ENCODE measurements at regions not wholly inside any gene's neighbourhood (a gene's known extent, or its start where the extent isn't known, plus 50 kb on each side); places are given as distances from the start of the nearest gene placed in this dataset.

DNA sequence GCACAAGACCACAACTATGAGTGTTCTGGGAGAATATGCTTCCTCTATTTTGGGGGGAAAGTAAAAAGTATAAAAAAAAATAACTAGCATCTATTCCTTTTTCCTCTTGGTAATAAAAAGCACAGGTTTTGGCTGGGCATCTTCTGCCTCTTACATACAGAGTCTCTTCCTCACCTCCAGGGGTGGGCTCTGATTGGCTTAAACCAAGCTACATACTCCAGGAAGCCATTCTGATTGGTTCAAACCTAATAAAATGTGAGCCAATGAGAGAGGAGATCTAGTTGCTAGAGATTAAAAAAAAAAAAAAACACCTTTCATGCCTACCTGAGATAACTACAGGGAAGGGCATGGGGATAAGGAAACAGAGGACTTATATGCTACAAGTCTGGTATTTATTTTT is 365.9 kb upstream of the ERCC4 start:
- no peak for DNase-seq

DNA sequence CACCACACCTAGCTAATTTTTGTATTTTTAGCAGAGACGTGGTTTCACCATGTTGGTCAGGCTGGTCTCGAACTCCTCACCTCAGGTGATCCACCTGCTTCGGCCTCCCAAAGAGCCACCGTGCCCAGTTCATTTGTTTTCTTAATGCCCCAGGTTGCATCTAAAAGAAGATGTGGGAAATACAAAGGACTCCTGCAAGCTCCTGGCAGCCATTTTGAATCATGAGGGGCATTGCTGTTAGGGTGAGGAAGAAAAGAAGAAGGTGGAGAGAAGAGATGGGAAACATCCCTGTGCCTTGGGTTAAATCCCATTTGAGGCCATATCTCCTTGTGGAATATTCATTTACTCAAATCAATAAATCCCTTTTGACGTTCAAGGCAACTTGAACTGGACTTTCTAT is 365.3 kb upstream of the ERCC4 start:
- DNase-seq: no peak

DNA sequence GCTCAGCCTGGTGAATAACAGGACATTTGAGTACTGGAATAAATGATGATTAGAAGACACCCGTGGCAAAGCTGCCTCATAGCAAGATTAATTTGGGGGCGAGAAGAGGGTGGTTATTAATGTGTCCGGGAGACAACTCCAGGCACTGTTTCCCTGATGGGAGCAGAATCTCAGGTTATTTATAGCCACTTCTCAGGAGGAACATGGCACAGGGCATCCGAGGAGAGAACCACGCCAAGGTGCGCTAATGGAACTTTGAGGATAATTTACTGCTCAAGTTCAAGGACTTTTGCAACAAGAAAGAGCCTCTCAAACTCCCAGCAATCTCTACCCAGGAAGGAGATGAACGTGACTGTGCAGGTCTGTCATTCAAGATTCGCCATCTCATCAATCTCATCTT is 362.5 kb upstream of the ERCC4 start:
- DNase-seq: no peak

DNA sequence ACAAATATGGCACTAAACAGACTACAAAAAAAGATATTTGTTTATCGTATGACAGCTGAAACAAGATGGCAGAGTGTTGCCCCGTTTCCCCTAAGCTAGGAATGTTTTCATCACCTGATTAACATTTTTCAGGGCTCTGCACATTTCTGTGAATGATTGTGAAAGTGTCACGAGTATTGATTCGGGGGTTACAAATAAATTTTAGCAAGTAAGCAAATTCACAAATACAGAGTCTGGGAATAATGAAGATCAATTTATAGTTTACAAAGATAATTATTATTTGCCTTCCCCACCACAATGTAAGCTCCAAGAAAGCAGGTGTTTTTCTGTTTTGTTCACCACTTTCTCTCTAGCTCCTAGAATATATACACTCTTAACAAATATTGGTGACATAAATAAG is 361.2 kb upstream of the ERCC4 start:
- no peak for DNase-seq

DNA sequence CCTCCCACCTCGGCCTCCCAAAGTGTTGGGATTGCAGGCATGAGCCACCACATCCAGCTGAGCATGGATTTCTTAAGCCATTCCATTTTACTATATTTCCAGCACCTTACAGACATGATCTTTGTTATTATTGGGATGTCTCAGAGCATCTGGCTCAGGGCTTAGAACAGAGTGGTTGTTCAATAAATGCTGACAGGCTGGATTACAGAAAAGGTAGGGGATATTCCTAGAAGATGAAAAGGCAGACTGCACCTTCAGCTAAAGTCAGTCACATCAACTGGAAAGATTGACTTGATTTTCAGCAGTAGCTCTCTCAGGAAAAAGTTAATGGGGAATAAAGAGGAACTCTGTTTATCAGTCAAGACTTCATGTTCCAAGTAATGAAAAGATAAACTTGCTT is 360.3 kb upstream of the ERCC4 start:
- DNase-seq: no peak

DNA sequence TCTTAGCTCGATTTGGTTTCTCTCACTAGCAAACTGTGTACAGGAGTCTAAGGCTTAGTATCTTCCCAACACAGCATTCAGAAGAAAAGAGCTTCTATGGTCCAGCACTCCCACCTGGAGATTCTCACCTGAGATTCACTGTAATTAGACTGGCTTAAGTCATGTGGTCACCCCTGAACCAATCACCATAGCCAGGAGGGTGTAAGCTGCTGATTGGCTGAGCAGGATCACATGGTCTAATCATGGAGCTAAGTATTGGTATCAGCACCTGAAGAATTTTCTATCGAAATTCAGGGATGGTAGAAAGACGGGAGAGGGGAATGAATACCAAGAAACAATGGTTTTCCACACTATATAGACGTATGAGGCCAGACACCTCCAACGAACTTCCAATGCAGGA is 359.8 kb upstream of the ERCC4 start:
- no peak for DNase-seq

DNA sequence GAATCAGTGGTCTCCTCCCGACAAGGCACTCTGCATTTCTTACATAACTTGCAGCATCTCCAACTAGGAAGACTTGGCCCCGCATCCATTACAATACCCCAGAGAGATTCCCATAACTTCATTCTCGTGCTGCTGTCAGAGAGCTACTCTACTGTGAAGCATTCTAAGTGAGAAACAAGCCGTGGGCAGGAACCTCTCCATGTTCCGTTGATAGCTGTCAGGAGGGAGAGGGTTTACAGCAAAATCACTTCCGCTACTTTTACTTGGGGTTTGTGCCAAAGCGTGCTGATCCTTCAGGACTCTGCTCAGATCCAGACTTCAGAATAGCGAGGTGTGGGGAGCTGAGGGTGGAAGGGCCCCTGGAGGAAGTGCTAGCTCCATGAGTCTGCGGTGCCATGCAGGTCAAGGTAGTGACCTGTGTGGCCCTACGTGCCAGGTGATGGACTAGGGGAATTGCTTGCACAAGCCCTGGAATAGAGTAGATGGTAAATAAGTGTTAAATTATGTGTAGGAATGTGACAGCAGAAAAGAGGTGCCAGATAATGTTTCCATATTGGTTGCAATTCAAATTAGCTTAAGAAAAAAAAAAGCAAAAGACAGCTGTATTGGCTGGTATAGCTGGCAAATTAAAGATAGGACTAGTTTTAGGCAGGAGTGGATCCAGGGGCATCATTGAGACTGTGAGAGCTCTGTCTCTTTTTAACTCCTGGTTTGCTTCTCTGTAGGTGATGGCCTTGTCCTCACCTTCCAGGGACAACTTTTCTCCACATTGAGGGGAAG is 358.5 kb upstream of the ERCC4 start:
- no peak for DNase-seq

DNA sequence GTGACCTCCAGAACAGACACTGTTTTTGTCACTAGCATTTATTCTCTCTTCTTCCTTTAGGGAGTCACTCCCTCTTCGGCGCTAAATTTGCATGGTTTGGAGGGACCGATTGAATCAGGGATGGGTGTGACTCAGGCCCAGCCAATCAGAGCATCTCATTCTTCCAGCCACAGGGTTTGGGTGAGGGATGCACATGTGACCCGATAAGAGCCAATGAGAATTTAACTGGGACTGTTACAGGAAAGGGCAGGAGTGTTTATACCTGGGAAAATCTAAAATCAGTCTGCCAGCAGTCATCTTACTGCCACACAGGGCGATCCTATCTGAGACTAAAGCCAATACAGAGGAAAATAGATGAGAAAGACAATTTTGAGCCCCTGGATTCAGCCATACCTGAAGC is 351.2 kb upstream of the ERCC4 start:
- no peak for DNase-seq

DNA sequence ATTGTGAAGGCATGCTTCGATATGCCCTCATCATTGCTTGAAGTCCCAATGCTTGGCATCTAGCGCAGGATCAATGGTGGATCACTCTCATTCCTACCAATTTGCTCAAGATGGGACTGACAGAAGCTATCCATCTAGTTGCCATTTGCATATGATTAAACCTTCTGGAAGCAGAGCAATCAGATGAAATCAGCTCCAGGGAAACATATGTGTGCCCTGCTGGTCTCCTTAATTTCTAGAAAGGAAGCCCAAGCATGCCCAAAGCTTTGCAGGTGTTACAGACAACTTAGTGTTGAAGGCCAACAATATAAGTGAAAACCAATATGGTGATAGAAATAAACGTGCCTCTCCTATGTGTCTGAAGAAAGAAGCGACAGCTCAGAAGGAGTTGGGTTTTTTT is 350.0 kb upstream of the ERCC4 start:
- no peak for DNase-seq

DNA sequence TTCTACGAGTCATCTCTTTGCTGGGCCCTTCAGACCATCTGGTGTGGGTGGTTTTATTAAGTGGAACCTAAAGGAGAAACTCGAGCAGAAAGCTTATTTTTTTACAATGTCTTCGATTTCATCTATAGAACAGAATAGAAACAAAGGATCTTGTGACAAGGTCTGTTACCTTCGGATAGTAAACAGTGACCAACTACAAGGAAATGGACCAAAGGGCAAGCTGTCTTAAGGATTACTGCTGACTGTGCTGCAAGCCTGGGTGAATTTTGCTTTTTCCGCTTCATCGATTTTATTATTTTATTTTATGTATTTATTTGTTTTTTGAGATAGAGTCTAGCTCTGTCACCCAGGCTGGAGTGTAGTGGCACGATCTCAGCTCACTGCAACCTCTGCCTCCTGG is 348.9 kb upstream of the ERCC4 start:
- DNase-seq: no peak

DNA sequence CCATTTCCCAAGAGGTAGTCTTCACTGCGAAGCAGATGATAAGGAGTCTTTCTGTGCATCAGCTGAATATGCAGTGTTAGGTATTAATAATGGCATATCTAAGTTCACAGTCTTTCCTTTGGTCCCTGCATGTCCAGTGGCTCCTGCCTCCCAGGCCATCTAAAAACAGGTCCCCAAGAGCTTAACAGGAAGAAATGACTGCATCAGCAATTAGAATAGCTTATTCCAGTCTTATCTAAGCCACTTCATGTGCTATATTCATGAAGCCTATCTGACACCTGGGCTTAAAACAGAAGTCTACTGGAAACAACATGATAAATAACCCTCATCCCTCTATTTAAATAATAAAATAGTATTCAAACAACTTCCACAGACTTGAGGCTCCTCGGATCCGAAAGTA is 346.1 kb upstream of the ERCC4 start:
- DNase-seq: no peak

DNA sequence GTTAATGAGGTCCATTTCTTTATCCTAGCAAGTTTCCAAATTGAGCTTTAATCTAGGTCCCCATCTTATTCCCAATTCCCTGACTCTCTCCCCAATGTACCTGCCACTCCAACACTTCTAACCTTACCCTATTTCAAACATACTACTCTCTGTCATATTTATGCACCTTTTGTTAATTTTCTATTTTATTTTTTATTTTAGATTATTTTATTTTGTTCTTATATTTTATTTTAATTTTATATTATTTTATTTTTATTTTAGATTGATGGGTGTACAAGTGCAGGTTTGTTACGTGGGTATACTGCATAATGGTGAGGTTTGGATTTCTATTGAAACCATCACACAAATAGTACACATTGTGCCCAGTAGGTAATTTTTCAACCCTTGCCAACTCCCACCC is 333.9 kb upstream of the ERCC4 start:
- DNase-seq: no peak

DNA sequence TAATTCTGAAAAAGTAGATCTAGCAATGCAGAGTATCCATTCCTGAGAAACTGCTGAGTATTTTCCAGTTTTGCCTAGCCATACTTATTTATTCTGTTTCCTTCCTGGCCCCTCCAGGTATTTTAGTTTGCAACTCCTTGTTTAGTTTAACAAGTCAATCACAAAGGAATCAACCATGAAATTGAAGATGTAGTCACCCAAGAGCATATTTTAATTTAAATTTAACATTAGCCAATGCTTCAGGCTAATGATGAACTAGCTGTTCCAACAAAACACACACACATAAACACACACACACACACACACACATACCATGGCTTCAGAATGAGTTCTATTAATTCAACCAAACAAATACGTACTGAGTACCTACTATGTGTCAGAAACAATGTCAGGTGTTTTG is 332.8 kb upstream of the ERCC4 start:
- no peak for DNase-seq

DNA sequence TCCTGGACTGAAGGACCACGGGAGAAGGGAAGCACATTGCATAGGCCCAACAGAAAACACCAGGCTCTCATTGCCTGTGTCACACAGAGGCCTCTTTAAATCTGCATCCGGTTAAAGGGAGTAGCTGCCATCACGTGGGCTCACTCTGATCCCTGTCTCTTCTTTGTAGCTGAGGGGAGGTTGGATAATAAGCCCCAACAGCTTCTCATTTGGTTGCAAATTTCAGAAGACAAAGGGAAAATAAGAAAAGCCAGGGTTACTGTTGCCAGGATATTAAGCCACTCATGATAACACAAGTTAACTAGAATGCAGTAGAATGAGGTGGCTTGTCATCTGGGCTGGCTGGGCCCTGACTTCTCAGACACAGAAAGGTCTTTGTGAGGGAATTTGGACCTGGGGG is 325.1 kb upstream of the ERCC4 start:
- no peak for DNase-seq

DNA sequence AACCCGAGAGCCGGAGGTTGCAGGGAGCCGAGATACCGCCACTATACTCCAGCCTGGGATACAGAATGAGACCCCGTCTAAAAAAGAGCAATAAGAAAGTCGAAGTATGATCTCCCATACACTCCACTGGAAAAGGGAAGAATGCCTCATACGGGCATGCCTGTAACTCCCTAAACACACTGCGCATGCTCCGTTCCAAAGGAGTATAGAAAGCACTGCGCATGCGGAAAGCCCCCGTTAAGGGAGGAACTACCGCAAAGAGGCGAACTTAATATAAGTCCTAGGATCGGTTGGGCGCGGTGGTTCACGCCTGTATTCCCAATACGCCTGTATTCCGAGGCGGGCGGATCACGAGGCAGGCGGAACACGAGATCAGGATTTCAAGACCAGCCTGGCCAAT is 313.1 kb upstream of the ERCC4 start:
- DNase-seq: no peak

DNA sequence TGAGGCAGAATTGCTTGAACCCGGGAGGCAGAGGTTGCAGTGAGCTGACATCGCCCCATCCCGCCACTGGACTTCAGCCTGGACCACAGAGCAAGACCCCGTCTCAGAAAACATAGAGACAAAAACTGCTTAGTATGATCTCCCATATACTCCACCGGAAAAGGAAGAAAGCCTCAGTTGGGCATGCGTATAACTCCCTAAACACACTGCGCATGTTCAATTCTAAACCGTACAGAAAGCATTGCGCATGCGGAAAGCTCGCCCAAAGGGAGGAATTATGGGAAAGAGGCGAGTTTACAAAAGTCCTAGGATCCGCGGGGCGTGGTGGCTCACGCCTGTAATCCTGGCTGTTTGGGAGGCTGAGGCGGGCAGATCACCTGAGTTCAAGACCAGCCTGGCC is 312.7 kb upstream of the ERCC4 start:
- no peak for DNase-seq

DNA sequence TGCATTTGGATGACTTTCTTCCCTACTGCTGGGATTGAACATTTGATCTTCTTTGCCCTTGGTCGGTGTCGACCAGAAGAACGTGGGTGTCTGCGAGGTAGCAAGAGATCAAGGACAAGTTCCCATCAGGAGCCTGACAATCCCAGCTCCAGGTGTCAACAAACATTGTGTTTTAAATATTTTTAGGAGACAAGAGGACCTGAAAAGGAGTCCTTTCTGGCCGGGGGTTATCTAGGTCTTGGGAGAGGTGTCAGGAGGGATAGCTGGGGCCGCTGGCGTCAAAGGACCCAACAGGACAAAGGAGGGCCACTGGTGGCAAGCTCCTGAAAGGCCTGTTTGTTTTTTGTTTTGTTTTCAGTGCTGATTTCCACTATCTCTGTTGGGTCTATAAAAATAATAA is 308.4 kb upstream of the ERCC4 start:
- DNase-seq: no peak

DNA sequence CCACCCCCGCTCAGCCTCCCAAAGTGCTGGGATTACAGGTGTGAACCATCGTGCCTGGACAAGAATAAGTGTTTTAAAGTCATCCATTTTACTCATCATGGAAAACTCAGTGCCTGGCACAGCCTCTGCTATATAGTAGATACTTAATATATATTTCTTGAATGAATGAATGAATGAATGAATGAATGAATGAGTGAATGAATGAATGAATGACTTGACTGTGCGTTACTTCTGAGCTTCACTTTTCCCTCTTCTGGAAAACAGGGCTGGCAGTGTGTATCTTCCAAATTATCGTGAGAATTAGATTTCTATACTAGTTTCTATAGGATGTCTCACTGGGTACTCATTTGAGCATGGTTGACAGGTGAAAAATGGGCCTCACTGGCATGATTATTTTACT is 307.3 kb upstream of the ERCC4 start:
- no peak for DNase-seq

DNA sequence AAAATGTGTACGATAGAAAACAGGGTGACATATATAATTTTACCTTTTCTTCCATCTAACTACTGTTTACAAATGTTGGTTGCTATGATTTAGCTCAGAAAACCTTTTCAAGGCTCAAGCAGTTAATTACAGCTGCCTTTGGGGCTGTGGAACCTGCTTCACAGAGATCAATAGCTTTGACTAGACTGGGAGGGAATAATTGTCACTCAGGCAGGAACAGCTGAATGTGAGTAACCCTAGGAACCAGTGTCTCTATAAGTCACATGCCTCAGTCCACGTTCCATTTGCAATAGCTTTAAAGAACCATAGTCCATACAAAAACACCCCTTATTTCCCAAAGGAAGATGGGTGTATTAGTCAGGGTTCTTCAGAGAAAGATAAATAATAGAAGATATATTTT is 306.8 kb upstream of the ERCC4 start:
- DNase-seq: no peak

DNA sequence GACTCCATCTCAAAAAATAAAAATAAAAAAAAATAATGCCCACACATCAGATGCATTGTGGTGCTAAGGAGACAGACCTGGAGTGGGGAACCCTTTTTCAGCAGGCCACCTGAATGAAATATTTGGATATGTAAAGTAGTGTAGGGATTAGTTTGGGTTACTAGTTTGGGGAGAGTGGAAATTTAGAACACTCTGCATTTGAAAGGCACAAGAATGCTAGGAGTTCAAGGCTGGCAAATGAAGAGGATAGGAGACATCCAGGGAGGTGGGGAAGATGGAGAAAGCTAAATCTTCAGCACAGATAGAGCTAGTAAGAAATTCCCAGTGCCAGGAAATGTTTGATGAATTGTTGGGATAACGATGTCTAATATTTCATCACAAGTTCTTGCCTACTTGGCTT is 298.3 kb upstream of the ERCC4 start:
- no peak for DNase-seq

DNA sequence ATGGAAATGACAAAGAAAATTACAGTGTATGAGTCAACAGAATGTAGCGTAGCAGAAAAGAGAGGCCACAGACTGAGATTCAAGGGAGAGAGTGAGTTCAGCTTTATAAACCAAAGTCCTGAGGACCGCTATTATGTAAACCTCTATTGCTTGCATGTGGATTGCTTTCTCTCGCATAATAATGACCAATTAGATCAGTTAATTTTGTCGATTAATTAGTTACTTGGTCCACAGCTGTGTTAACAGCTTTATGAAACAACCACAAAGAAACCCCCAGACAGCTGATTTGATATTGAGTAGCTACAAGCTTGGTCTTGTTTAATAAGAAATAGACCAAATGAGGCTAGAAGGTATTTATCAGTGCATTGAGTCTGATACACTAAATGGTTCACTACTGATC is 291.8 kb upstream of the ERCC4 start:
- no peak for DNase-seq

DNA sequence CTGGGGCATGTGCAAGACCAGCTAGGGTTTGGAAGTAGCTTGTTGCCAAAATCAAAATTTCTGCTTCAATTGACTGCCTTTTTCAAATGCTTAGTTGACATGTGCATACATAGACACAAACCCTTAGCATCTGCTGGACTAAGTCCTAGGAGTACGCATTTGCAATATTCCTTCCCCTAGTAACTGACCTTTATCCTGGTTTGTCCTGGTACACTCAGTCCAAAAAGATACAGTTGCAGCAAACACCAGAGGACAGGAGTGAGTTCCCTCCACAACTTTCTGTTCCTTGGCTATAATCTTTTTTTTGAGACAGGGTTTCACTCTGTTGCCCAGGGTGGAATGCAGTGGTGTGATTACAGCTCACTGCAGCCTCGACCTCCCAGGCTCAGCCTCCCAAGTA is 290.2 kb upstream of the ERCC4 start:
- no peak for DNase-seq

DNA sequence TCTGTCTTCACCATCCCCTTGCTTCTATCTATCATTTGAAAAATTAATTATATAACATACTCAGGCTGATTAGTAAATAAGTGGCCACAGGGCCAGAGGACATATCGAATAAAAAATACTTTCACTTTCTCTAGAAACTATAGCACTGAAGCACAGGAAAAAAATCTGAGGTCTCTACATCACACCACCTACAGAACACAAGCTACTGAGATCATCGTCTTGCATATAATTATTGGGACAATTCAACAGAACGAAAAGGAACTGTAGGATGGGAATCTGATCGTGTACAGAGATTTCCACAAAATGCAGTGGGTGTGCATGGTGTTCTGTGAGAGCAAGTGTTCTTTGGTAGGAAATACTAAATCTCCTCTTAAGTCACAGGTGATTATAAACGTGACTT is 289.6 kb upstream of the ERCC4 start:
- DNase-seq: no peak

DNA sequence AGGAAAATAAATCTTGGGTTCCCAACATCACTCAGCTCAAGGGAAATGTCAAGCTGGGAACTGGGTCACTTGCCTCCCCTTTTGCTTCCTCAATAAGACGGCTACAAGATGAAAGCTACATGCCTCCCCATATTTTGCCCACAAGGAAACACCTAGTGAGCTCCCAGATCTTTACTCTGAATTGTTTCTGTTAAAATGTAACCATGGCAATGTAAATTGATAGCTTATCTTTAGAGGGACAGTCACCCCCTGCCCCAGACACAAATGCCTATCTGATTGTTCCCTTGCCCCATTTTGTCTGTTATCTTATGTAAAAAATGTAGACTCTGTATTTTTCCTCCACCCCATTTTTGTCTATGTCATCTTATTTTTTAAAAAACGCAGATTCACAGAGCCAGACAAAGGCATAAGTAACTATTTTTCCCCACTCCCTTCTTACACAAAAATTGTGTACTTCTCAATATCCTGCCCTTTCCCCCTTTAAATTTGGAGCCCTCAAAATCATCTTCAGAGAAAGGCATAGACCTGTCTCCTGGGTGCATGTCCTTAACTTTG is 288.7 kb upstream of the ERCC4 start:
- no peak for DNase-seq

DNA sequence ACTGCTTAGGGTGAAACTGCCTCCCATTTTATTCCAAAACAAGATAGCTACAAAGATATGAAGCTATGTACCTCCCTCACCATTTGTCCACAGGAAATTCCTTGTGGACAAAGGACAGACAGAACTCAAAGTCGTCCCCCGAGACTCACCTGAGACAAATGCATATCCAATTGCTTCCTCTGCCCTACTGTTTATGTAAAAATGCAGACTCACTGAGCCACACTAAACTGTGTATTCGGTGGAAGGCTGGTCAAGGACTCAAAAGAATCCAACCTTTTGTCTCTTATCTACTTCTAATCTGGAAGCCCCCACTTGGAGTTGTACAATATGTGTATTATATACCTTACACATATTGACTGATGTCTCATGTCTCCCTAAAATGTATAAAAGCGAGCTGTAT is 288.0 kb upstream of the ERCC4 start:
- DNase-seq: no peak

Data from SHP77 treated with DMSO at 0.1 percent for 48 hours (cell line).